ENCODE measurements at regions not wholly inside any gene's neighbourhood (a gene's known extent, or its start where the extent isn't known, plus 50 kb on each side); places are given as distances from the start of the nearest gene placed in this dataset.
A peak's percentile ranks its signal among the peaks of the same experiment; 100 is the strongest.

- TF ChIP-seq ZNF8 (CRISPR knock-in tag; IDR thresholded peaks at IDR 0.05): no peak
- no peak for TF ChIP-seq ZNF565 (CRISPR knock-in tag; conservative IDR thresholded peaks at IDR 0.05; ENCODE audit: low read depth)
- TF ChIP-seq GLIS3 (CRISPR knock-in tag; IDR thresholded peaks at IDR 0.05): no peak
- TF ChIP-seq CREB5 (CRISPR knock-in tag; IDR thresholded peaks at IDR 0.05; ENCODE audit: low read depth): no peak
- TF ChIP-seq BACH2 (CRISPR knock-in tag; IDR thresholded peaks at IDR 0.05; ENCODE audit: borderline replicate concordance): no peak
- TF ChIP-seq RARB (CRISPR knock-in tag; IDR thresholded peaks at IDR 0.05): no peak
Observed at GRCh38 chr6:164928057-164928727, 381.2 kb downstream of the C6orf118 start (continued).

- TF ChIP-seq CREB5 (CRISPR knock-in tag; IDR thresholded peaks at IDR 0.05; ENCODE audit: low read depth) (no peak), TOX (CRISPR knock-in tag; IDR thresholded peaks at IDR 0.05; ENCODE audit: borderline replicate concordance) (no peak), GLIS3 (CRISPR knock-in tag; IDR thresholded peaks at IDR 0.05) (no peak), CSRNP3 (CRISPR knock-in tag; IDR thresholded peaks at IDR 0.05) (no peak), PATZ1 (CRISPR knock-in tag; IDR thresholded peaks at IDR 0.05; ENCODE audit: borderline replicate concordance) (no peak), ISL1 (CRISPR knock-in tag; IDR thresholded peaks at IDR 0.05) (no peak), POU6F1 (CRISPR knock-in tag; IDR thresholded peaks at IDR 0.05; ENCODE audit: borderline replicate concordance, low read depth) (no peak), CSDC2 (CRISPR knock-in tag; IDR thresholded peaks at IDR 0.05) (no peak), ESRRG (CRISPR knock-in tag; IDR thresholded peaks at IDR 0.05) (no peak), BACH2 (CRISPR knock-in tag; IDR thresholded peaks at IDR 0.05; ENCODE audit: borderline replicate concordance) (no peak), ZFP30 (CRISPR knock-in tag; IDR thresholded peaks at IDR 0.05) (no peak), ZNF8 (CRISPR knock-in tag; IDR thresholded peaks at IDR 0.05) (no peak)
- ATAC-seq: peak; percentile 91
Observed at GRCh38 chr6:164927288-164928056, 381.9 kb downstream of the C6orf118 start.

- ATAC-seq: no peak
- TF ChIP-seq PPARA (CRISPR knock-in tag; IDR thresholded peaks at IDR 0.05; ENCODE audit: borderline replicate concordance): no peak
- no peak for TF ChIP-seq ARNTL (CRISPR knock-in tag; IDR thresholded peaks at IDR 0.05; ENCODE audit: borderline replicate concordance, low read depth)
- TF ChIP-seq BACH2 (CRISPR knock-in tag; IDR thresholded peaks at IDR 0.05; ENCODE audit: borderline replicate concordance): no peak
- no peak for TF ChIP-seq ESRRG (CRISPR knock-in tag; IDR thresholded peaks at IDR 0.05)
- TF ChIP-seq PATZ1 (CRISPR knock-in tag; IDR thresholded peaks at IDR 0.05; ENCODE audit: borderline replicate concordance): no peak
- no peak for TF ChIP-seq TCF4 (CRISPR knock-in tag; IDR thresholded peaks at IDR 0.05; ENCODE audit: borderline replicate concordance)
- TF ChIP-seq ZNF565 (CRISPR knock-in tag; conservative IDR thresholded peaks at IDR 0.05; ENCODE audit: low read depth): no peak
- no peak for TF ChIP-seq CSDC2 (CRISPR knock-in tag; IDR thresholded peaks at IDR 0.05)
- TF ChIP-seq ZNF70 (CRISPR knock-in tag; IDR thresholded peaks at IDR 0.05): no peak
- no peak for TF ChIP-seq RARB (CRISPR knock-in tag; IDR thresholded peaks at IDR 0.05)
- no peak for TF ChIP-seq CREB5 (CRISPR knock-in tag; IDR thresholded peaks at IDR 0.05; ENCODE audit: low read depth)
- no peak for TF ChIP-seq SNAI2 (CRISPR knock-in tag; IDR thresholded peaks at IDR 0.05)
- no peak for TF ChIP-seq POU6F1 (CRISPR knock-in tag; IDR thresholded peaks at IDR 0.05; ENCODE audit: borderline replicate concordance, low read depth)
- TF ChIP-seq OSR1 (CRISPR knock-in tag; IDR thresholded peaks at IDR 0.05): no peak
- TF ChIP-seq ISL1 (CRISPR knock-in tag; IDR thresholded peaks at IDR 0.05): no peak
Observed at GRCh38 chr6:164926686-164927085, 382.7 kb downstream of the C6orf118 start.

All from SK-N-SH treated with all-trans-retinoic acid at 6 μM for 48 hours (cell line).